ENCODE measurements at regions not wholly inside any gene's neighbourhood (a gene's known extent, or its start where the extent isn't known, plus 50 kb on each side); places are given as distances from the start of the nearest gene placed in this dataset.

GRCh38 chr2:56626927-56627326 is 443.1 kb downstream of the CCDC85A start:
- H3K4me3 ChIP-seq (ENCODE audit: low read depth, low read length) = no peak overlapping the region
- no peak for TF ChIP-seq CTCF (IDR thresholded peaks at IDR 0.05; ENCODE audit: borderline replicate concordance, insufficient read depth, low read depth, low read length)

- H3K4me3 ChIP-seq (ENCODE audit: low read depth, low read length) = no peak overlapping the region
- no peak for TF ChIP-seq CTCF (IDR thresholded peaks at IDR 0.05; ENCODE audit: borderline replicate concordance, insufficient read depth, low read depth, low read length)
Measured at GRCh38 chr2:56630286-56630685, 446.5 kb downstream of the CCDC85A start.

- no peak for TF ChIP-seq CTCF (IDR thresholded peaks at IDR 0.05; ENCODE audit: borderline replicate concordance, insufficient read depth, low read depth, low read length)
- H3K4me3 ChIP-seq (ENCODE audit: low read depth, low read length) = no peak overlapping the region
Measured at GRCh38 chr2:56647997-56648396, 464.2 kb downstream of the CCDC85A start.

GRCh38 chr2:56648802-56649201 is 465.0 kb downstream of the CCDC85A start:
- no peak overlapping the region for H3K4me3 ChIP-seq (ENCODE audit: low read depth, low read length)
- TF ChIP-seq CTCF (IDR thresholded peaks at IDR 0.05; ENCODE audit: borderline replicate concordance, insufficient read depth, low read depth, low read length) = no peak

GRCh38 chr2:56654936-56655335 is 471.1 kb downstream of the CCDC85A start:
- TF ChIP-seq CTCF (IDR thresholded peaks at IDR 0.05; ENCODE audit: borderline replicate concordance, insufficient read depth, low read depth, low read length) = no peak
- no peak overlapping the region for H3K4me3 ChIP-seq (ENCODE audit: low read depth, low read length)

- no peak for TF ChIP-seq CTCF (IDR thresholded peaks at IDR 0.05; ENCODE audit: borderline replicate concordance, insufficient read depth, low read depth, low read length)
- H3K4me3 ChIP-seq (ENCODE audit: low read depth, low read length) = no peak overlapping the region
Measured at GRCh38 chr2:56656826-56657225, 473.0 kb downstream of the CCDC85A start.

- TF ChIP-seq CTCF (IDR thresholded peaks at IDR 0.05; ENCODE audit: borderline replicate concordance, insufficient read depth, low read depth, low read length) = no peak
- no peak overlapping the region for H3K4me3 ChIP-seq (ENCODE audit: low read depth, low read length)
Measured at GRCh38 chr2:56666777-56667176, 483.0 kb downstream of the CCDC85A start.

Measured in GM12875 (cell line).